Mucosa of descending colon (tissue), 3 donors: ENCODE measurements at regions not wholly inside any gene's neighbourhood (a gene's known extent, or its start where the extent isn't known, plus 50 kb on each side); places are given as distances from the start of the nearest gene placed in this dataset.

ENCODE experiments used
- ATAC-seq: fragments of 200-7000 bp; cut with Tn5 transposase; one replicate; pipeline ENCODE4 v1.9.1; 2020; ENCODE audit warnings: mild to moderate bottlenecking, moderate library complexity
- DNase-seq, 3 donors: peaks; one replicate each; pipeline ENCODE4 v3.0.0-alpha.2; 2020
- H3K36me3 ChIP-seq: fragments of 200-600 bp; one replicate; pipeline ENCODE4 v1.8.0; 2021; ENCODE audit warnings: low read depth, mild to moderate bottlenecking
- H3K4me1 ChIP-seq: fragments of 200-600 bp; one replicate; pipeline ENCODE4 v1.8.0; 2021; ENCODE audit warnings: low read depth, mild to moderate bottlenecking
- H3K4me3 ChIP-seq: fragments of 200-600 bp; one replicate; pipeline ENCODE4 v1.8.0; 2021; ENCODE audit warnings: mild to moderate bottlenecking
- H3K9me3 ChIP-seq: fragments of 200-600 bp; one replicate; pipeline ENCODE4 v1.8.0; 2021; ENCODE audit warnings: mild to moderate bottlenecking
- CTCF ChIP-seq: fragments of 200-600 bp; IDR thresholded peaks from one replicate; pipeline ENCODE4 v1.8.0; 2022; ENCODE audit warnings: antibody characterized with exemption, mild to moderate bottlenecking
- intact Hi-C, 2 donors: fragments of 100-400 bp; cut with DNase I in 1 of 2; cut with micrococcal nuclease in 1 of 2; formaldehyde crosslinking; loops; one replicate each; pipeline versions ENCODE4 v1.11.0 to v1.11.1; 2022; cut with DNase I, micrococcal nuclease
- donor health status: DM: no; HTN: no; CAD: no; lungs with moderate emphysema.
- donor health status: DM: no; HTN: no; CAD: no.
- donor health status: DM: no; HTN: yes; CAD: no.

GRCh38 chr10:128573281-128573845 lies 447.1 kb upstream of the MKI67 start:
- Histone ChIP-seq H3K4me3 (no peak overlapping the region), H3K36me3 (no peaks in the 10 kb centered on the region), H3K9me3 (no peaks in the 10 kb centered on the region), H3K4me1 (no peaks in the 10 kb centered on the region)
- no peak for DNase-seq
- ATAC-seq = no peak
- intact Hi-C loops = no loop called here
- no peak for TF ChIP-seq CTCF

- intact Hi-C loops = no loop called here
- no peak for ATAC-seq
Observed at GRCh38 chr10:128573986-128574385, 447.8 kb upstream of the MKI67 start.

GRCh38 chr10:128574581-128575210 lies 448.5 kb upstream of the MKI67 start:
- DNase-seq (no peak), ATAC-seq (no peak)
- no peaks in the 10 kb centered on the region for H3K4me1 ChIP-seq
- no peaks in the 10 kb centered on the region for H3K9me3 ChIP-seq
- H3K36me3 ChIP-seq = no peaks in the 10 kb centered on the region
- no peak overlapping the region for H3K4me3 ChIP-seq
- intact Hi-C loops = no loop called here
- TF ChIP-seq CTCF = no peak

More at GRCh38 chr10:128573986-128574385, 447.8 kb upstream of the MKI67 start:
- H3K4me3 ChIP-seq = no peak overlapping the region
- H3K9me3 ChIP-seq = no peaks in the 10 kb centered on the region
- no peak for TF ChIP-seq CTCF
- no peaks in the 10 kb centered on the region for H3K4me1 ChIP-seq
- no peak for DNase-seq
- no peaks in the 10 kb centered on the region for H3K36me3 ChIP-seq

- Histone ChIP-seq H3K36me3 (no peaks in the 10 kb centered on the region), H3K4me1 (no peaks in the 10 kb centered on the region), H3K9me3 (no peaks in the 10 kb centered on the region), H3K4me3 (no peak overlapping the region)
- ATAC-seq = no peak
- intact Hi-C loops = no loop called here
- DNase-seq = no peak
- TF ChIP-seq CTCF = no peak
Observed at GRCh38 chr10:128575761-128576160, 449.5 kb upstream of the MKI67 start.

GRCh38 chr10:128576336-128576735 lies 450.1 kb upstream of the MKI67 start:
- intact Hi-C loops = no loop called here
- no peaks in the 10 kb centered on the region for H3K9me3 ChIP-seq
- H3K4me1 ChIP-seq = no peaks in the 10 kb centered on the region
- no peak overlapping the region for H3K4me3 ChIP-seq
- no peaks in the 10 kb centered on the region for H3K36me3 ChIP-seq
- ATAC-seq (no peak), DNase-seq (no peak)
- no peak for TF ChIP-seq CTCF
